Left ventricle myocardium inferior (tissue), 1 donor: ENCODE measurements at regions not wholly inside any gene's neighbourhood (a gene's known extent, or its start where the extent isn't known, plus 50 kb on each side); places are given as distances from the start of the nearest gene placed in this dataset.

Experiments used
- DNase-seq: peaks from one replicate; pipeline ENCODE4 v3.0.0-alpha.2; 2020
- H3K27ac ChIP-seq: fragments of 200-600 bp; replicated peaks from 2 replicates; pipeline ENCODE4 v1.8.0; 2021
- H3K27me3 ChIP-seq: fragments of 200-600 bp; 2 replicates; pipeline ENCODE4 v1.8.0; 2021; ENCODE audit warnings: low read depth
- H3K36me3 ChIP-seq: fragments of 200-600 bp; 2 replicates; pipeline ENCODE4 v1.8.0; 2021
- H3K4me1 ChIP-seq: fragments of 200-600 bp; 2 replicates; pipeline ENCODE4 v1.8.0; 2021
- H3K4me3 ChIP-seq: fragments of 200-600 bp; 2 replicates; pipeline ENCODE4 v1.8.0; 2021; ENCODE audit warnings: mild to moderate bottlenecking, moderate library complexity
- H3K9me3 ChIP-seq: fragments of 200-600 bp; replicated peaks from 2 replicates; pipeline ENCODE4 v1.8.0; 2021
- CTCF ChIP-seq: fragments of 200-600 bp; IDR thresholded peaks from 2 replicates; pipeline ENCODE4 v1.8.0; 2021; ENCODE audit warnings: antibody characterized with exemption, mild to moderate bottlenecking, borderline replicate concordance
- intact Hi-C: fragments of 100-400 bp; cut with micrococcal nuclease; formaldehyde crosslinking; loops from one replicate; pipeline ENCODE4 v1.11.0; 2022
- donor health status: DM: no; HTN: yes; CAD: no; lungs with severe emphysema.

- H3K36me3 ChIP-seq = no peaks in the 10 kb centered on the region
- no peak for TF ChIP-seq CTCF
- intact Hi-C loops = no loop called here
- no peak overlapping the region for H3K4me3 ChIP-seq
- no peak overlapping the region for H3K27ac ChIP-seq
- H3K4me1 ChIP-seq = no peaks in the 10 kb centered on the region
- H3K27me3 ChIP-seq = no peaks in the 10 kb centered on the region
- H3K9me3 ChIP-seq = peaks cover 9% of the 10 kb centered on the region
- DNase-seq = no peak
Observed at GRCh38 chr9:108664309-108665255, 191.2 kb downstream of the ACTL7B start.

- H3K36me3 ChIP-seq = no peaks in the 10 kb centered on the region
- TF ChIP-seq CTCF = no peak
- intact Hi-C loops = no loop called here
Observed at GRCh38 chr9:108663422-108663821, 192.4 kb downstream of the ACTL7B start.

GRCh38 chr9:108662956-108663355 is 192.8 kb downstream of the ACTL7B start:
- Histone ChIP-seq H3K27ac (no peak overlapping the region), H3K4me1 (no peaks in the 10 kb centered on the region), H3K4me3 (no peak overlapping the region), H3K9me3 (peaks cover 24% of the 10 kb centered on the region), H3K27me3 (no peaks in the 10 kb centered on the region), H3K36me3 (no peaks in the 10 kb centered on the region)
- intact Hi-C loops = no loop called here
- DNase-seq = no peak
- TF ChIP-seq CTCF = no peak

More at GRCh38 chr9:108663422-108663821, 192.4 kb downstream of the ACTL7B start:
- Histone ChIP-seq H3K27me3 (no peaks in the 10 kb centered on the region), H3K4me3 (no peak overlapping the region), H3K27ac (no peak overlapping the region), H3K9me3 (peaks cover 21% of the 10 kb centered on the region), H3K4me1 (no peaks in the 10 kb centered on the region)
- DNase-seq = no peak

- H3K27me3 ChIP-seq = no peaks in the 10 kb centered on the region
- H3K4me3 ChIP-seq = no peak overlapping the region
- H3K27ac ChIP-seq = no peak overlapping the region
- no peak for DNase-seq
- peaks cover 24% of the 10 kb centered on the region for H3K9me3 ChIP-seq
- no peaks in the 10 kb centered on the region for H3K36me3 ChIP-seq
- H3K4me1 ChIP-seq = no peaks in the 10 kb centered on the region
- intact Hi-C loops = no loop called here
- TF ChIP-seq CTCF = no peak
Observed at GRCh38 chr9:108662091-108662875, 193.5 kb downstream of the ACTL7B start.

- intact Hi-C loops = no loop called here
- H3K9me3 ChIP-seq = peaks cover 24% of the 10 kb centered on the region
Observed at GRCh38 chr9:108656566-108656965, 199.2 kb downstream of the ACTL7B start.

More at GRCh38 chr9:108656566-108656965, 199.2 kb downstream of the ACTL7B start:
- Histone ChIP-seq H3K27me3 (peaks cover 18% of the 10 kb centered on the region), H3K27ac (no peak overlapping the region), H3K4me3 (no peak overlapping the region), H3K4me1 (no peaks in the 10 kb centered on the region), H3K36me3 (no peaks in the 10 kb centered on the region)
- no peak for TF ChIP-seq CTCF
- DNase-seq = no peak
